HL-60 (cell line): ENCODE measurements at regions not wholly inside any gene's neighbourhood (a gene's known extent, or its start where the extent isn't known, plus 50 kb on each side); places are given as distances from the start of the nearest gene placed in this dataset.

Source experiments
- GABPA ChIP-seq: IDR thresholded peaks from 2 replicates; pipeline ENCODE4 v1.6.1; 2012; ENCODE audit warnings: low read depth
- SPI1 ChIP-seq: IDR thresholded peaks from 2 replicates; pipeline ENCODE4 v1.6.1; 2012; ENCODE audit warnings: low read depth, mild to moderate bottlenecking, borderline replicate concordance
- TF ChIP-seq, protein P1 (sequence below): IDR thresholded peaks from 2 replicates; pipeline ENCODE4 v1.6.1; 2012; ENCODE audit warnings: low read depth; ENCODE audit not compliant: insufficient replicate concordance
- TF ChIP-seq, protein P2 (sequence below): IDR thresholded peaks from one replicate; pipeline ENCODE4 v1.5.1; 2011; ENCODE audit warnings: low read length, control low read depth, inconsistent platforms; ENCODE audit not compliant: insufficient read depth

DNA sequence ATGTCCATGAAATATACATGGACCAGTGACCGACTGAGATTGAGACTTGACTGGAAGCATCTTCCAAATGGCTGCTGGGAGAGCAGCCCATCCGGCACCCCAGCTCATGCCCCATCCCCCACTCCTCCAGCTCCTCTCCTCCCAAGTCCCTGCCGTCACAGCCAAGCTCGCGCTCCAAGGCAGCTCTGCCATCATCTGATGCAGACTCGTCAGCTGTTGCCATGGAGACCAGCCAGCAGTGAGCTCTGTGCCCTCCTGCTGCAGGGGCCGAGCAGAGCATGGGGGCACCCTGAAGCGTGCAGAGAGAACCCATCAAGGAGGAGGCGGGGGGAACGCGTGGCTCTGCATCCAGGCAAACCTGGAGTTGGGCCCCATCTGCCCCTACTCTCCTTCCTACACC lies 74.5 kb upstream of the TNRC6C start:
- no peak for TF ChIP-seq GABPA
- TF ChIP-seq, protein P1, sequence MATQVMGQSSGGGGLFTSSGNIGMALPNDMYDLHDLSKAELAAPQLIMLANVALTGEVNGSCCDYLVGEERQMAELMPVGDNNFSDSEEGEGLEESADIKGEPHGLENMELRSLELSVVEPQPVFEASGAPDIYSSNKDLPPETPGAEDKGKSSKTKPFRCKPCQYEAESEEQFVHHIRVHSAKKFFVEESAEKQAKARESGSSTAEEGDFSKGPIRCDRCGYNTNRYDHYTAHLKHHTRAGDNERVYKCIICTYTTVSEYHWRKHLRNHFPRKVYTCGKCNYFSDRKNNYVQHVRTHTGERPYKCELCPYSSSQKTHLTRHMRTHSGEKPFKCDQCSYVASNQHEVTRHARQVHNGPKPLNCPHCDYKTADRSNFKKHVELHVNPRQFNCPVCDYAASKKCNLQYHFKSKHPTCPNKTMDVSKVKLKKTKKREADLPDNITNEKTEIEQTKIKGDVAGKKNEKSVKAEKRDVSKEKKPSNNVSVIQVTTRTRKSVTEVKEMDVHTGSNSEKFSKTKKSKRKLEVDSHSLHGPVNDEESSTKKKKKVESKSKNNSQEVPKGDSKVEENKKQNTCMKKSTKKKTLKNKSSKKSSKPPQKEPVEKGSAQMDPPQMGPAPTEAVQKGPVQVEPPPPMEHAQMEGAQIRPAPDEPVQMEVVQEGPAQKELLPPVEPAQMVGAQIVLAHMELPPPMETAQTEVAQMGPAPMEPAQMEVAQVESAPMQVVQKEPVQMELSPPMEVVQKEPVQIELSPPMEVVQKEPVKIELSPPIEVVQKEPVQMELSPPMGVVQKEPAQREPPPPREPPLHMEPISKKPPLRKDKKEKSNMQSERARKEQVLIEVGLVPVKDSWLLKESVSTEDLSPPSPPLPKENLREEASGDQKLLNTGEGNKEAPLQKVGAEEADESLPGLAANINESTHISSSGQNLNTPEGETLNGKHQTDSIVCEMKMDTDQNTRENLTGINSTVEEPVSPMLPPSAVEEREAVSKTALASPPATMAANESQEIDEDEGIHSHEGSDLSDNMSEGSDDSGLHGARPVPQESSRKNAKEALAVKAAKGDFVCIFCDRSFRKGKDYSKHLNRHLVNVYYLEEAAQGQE = no peak
- TF ChIP-seq, protein P2, sequence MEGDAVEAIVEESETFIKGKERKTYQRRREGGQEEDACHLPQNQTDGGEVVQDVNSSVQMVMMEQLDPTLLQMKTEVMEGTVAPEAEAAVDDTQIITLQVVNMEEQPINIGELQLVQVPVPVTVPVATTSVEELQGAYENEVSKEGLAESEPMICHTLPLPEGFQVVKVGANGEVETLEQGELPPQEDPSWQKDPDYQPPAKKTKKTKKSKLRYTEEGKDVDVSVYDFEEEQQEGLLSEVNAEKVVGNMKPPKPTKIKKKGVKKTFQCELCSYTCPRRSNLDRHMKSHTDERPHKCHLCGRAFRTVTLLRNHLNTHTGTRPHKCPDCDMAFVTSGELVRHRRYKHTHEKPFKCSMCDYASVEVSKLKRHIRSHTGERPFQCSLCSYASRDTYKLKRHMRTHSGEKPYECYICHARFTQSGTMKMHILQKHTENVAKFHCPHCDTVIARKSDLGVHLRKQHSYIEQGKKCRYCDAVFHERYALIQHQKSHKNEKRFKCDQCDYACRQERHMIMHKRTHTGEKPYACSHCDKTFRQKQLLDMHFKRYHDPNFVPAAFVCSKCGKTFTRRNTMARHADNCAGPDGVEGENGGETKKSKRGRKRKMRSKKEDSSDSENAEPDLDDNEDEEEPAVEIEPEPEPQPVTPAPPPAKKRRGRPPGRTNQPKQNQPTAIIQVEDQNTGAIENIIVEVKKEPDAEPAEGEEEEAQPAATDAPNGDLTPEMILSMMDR = no peak
- no peak for TF ChIP-seq SPI1
